ENCODE measurements at regions not wholly inside any gene's neighbourhood (a gene's known extent, or its start where the extent isn't known, plus 50 kb on each side); places are given as distances from the start of the nearest gene placed in this dataset.
"Not testable (repeated sequence)": the region's sequence is repeated elsewhere in the genome, so short reads cannot be mapped to it uniquely, and the experiment has no call there.

DNA sequence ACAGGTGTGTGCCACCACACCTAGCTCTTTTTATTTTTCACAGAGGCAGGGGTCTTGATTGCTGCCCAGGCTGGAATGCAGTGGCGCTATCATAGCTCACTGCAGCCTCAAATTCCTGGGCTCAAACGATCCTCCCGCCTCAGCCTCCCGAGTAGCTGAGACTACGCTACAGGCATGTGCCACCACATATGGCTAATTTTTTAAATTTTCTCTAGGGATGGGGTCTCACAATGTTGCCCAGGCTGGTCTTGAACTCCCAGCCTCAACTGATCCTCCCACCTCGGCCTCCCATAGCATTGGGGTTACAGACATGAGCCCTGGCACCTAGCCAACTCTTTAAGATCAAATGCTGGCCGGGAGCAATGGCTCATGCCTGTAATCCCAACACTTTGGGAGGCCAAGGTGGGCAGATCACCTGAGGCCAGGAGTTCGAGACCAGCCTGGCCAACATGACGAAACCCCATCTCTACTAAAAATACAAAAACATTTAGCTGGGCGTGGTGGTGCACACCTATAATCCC lies 50.6 kb upstream of the MYL10 start:
- TF ChIP-seq, protein P1, sequence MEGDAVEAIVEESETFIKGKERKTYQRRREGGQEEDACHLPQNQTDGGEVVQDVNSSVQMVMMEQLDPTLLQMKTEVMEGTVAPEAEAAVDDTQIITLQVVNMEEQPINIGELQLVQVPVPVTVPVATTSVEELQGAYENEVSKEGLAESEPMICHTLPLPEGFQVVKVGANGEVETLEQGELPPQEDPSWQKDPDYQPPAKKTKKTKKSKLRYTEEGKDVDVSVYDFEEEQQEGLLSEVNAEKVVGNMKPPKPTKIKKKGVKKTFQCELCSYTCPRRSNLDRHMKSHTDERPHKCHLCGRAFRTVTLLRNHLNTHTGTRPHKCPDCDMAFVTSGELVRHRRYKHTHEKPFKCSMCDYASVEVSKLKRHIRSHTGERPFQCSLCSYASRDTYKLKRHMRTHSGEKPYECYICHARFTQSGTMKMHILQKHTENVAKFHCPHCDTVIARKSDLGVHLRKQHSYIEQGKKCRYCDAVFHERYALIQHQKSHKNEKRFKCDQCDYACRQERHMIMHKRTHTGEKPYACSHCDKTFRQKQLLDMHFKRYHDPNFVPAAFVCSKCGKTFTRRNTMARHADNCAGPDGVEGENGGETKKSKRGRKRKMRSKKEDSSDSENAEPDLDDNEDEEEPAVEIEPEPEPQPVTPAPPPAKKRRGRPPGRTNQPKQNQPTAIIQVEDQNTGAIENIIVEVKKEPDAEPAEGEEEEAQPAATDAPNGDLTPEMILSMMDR (IDR thresholded peaks at IDR 0.05), result not testable (repeated sequence)
- not testable (repeated sequence) for TF ChIP-seq RAD21 (conservative IDR thresholded peaks at IDR 0.05 in 1 of 2, IDR thresholded peaks at IDR 0.05 in 1 of 2); HOXB5 (CRISPR knock-in tag; IDR thresholded peaks at IDR 0.05); POLR2A (IDR thresholded peaks at IDR 0.05; ENCODE audit: low read length); POLR2AphosphoS2 (conservative IDR thresholded peaks at IDR 0.05; ENCODE audit: low read length); EHMT2 (IDR thresholded peaks at IDR 0.05; ENCODE audit: low read depth); SMC3 (IDR thresholded peaks at IDR 0.05); RCOR1 (IDR thresholded peaks at IDR 0.05; ENCODE audit: low read depth, low read length)
- TF ChIP-seq, protein P2, sequence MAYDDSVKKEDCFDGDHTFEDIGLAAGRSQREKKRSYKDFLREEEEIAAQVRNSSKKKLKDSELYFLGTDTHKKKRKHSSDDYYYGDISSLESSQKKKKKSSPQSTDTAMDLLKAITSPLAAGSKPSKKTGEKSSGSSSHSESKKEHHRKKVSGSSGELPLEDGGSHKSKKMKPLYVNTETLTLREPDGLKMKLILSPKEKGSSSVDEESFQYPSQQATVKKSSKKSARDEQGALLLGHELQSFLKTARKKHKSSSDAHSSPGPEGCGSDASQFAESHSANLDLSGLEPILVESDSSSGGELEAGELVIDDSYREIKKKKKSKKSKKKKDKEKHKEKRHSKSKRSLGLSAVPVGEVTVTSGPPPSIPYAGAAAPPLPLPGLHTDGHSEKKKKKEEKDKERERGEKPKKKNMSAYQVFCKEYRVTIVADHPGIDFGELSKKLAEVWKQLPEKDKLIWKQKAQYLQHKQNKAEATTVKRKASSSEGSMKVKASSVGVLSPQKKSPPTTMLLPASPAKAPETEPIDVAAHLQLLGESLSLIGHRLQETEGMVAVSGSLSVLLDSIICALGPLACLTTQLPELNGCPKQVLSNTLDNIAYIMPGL (CRISPR knock-in tag; IDR thresholded peaks at IDR 0.05; ENCODE audit: borderline replicate concordance), result not testable (repeated sequence)
- TF ChIP-seq, protein P3, sequence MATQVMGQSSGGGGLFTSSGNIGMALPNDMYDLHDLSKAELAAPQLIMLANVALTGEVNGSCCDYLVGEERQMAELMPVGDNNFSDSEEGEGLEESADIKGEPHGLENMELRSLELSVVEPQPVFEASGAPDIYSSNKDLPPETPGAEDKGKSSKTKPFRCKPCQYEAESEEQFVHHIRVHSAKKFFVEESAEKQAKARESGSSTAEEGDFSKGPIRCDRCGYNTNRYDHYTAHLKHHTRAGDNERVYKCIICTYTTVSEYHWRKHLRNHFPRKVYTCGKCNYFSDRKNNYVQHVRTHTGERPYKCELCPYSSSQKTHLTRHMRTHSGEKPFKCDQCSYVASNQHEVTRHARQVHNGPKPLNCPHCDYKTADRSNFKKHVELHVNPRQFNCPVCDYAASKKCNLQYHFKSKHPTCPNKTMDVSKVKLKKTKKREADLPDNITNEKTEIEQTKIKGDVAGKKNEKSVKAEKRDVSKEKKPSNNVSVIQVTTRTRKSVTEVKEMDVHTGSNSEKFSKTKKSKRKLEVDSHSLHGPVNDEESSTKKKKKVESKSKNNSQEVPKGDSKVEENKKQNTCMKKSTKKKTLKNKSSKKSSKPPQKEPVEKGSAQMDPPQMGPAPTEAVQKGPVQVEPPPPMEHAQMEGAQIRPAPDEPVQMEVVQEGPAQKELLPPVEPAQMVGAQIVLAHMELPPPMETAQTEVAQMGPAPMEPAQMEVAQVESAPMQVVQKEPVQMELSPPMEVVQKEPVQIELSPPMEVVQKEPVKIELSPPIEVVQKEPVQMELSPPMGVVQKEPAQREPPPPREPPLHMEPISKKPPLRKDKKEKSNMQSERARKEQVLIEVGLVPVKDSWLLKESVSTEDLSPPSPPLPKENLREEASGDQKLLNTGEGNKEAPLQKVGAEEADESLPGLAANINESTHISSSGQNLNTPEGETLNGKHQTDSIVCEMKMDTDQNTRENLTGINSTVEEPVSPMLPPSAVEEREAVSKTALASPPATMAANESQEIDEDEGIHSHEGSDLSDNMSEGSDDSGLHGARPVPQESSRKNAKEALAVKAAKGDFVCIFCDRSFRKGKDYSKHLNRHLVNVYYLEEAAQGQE (IDR thresholded peaks at IDR 0.05), result not testable (repeated sequence)
